Neutrophil (primary cell): ENCODE measurements at regions not wholly inside any gene's neighbourhood (a gene's known extent, or its start where the extent isn't known, plus 50 kb on each side); places are given as distances from the start of the nearest gene placed in this dataset.

Source experiments
- H3K27ac ChIP-seq: fragments of 200-600 bp; sonication (generic); 2 replicates; pipeline ENCODE4 v1.5.1; 2016; ENCODE audit warnings: mild to moderate bottlenecking, moderate library complexity
- H3K27me3 ChIP-seq: fragments of 200-600 bp; sonication (generic); 2 replicates; pipeline ENCODE4 v1.6.0; 2016; ENCODE audit warnings: mild to moderate bottlenecking
- H3K36me3 ChIP-seq: fragments of 200-600 bp; sonication (generic); 2 replicates; pipeline ENCODE4 v1.5.1; 2017
- H3K4me1 ChIP-seq, 2 experiments: fragments of 200-600 bp in 1 of 2; sonication (generic) in 1 of 2; 1 replicate in 1 of 2; 2 replicates in 1 of 2; pipeline versions ENCODE4 v1.5.1 to v1.6.1; 2013 to 2016; ENCODE audit warnings: low read depth in 1 of 2, low read length in 1 of 2, mild to moderate bottlenecking in 1 of 2, moderate library complexity in 1 of 2; ENCODE audit not compliant: control insufficient read depth in 1 of 2, insufficient read depth in 1 of 2
- H3K4me3 ChIP-seq, 2 experiments: fragments of 200-600 bp in 1 of 2; sonication (generic) in 1 of 2; 1 replicate in 1 of 2; 2 replicates in 1 of 2; pipeline ENCODE4 v1.5.1; 2013 to 2016; ENCODE audit warnings: low read depth in 1 of 2, low read length in 1 of 2, mild to moderate bottlenecking in 1 of 2, moderate library complexity in 1 of 2
- H3K9me3 ChIP-seq: fragments of 200-600 bp; sonication (generic); 2 replicates; pipeline ENCODE4 v1.5.1; 2016
- TF ChIP-seq, protein P1 (sequence below): fragments of 200-600 bp; sonication (generic); IDR thresholded peaks from 2 replicates; pipeline ENCODE4 v1.5.1; 2016; ENCODE audit warnings: antibody characterized with exemption

DNA sequence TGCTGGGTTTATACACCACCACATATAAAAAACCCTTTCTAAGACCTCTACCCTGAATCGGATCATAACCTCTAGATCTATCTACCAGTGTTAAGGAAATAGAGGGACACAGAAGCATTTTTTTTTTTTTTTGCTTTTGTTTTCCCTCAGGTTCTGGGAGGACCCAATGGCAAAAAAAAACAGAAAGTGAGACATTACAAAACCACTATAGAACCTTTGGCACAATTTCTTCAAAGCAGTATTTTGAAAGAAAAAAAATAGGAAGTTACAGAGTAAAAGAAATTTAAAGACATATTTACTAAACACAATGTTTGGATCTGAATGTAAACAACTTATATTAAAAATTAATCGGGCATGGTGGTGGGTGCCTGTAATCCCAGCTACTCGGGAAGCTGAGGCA, 1258.7 kb upstream of the GJE1 start:
- Histone ChIP-seq H3K36me3 (no peaks in the 10 kb centered on the region), H3K27me3 (no peaks in the 10 kb centered on the region), H3K4me3 (no peak overlapping the region), H3K4me1 (no peaks in the 10 kb centered on the region), H3K27ac (no peak overlapping the region), H3K9me3 (no peaks in the 10 kb centered on the region)
- TF ChIP-seq, protein P1, sequence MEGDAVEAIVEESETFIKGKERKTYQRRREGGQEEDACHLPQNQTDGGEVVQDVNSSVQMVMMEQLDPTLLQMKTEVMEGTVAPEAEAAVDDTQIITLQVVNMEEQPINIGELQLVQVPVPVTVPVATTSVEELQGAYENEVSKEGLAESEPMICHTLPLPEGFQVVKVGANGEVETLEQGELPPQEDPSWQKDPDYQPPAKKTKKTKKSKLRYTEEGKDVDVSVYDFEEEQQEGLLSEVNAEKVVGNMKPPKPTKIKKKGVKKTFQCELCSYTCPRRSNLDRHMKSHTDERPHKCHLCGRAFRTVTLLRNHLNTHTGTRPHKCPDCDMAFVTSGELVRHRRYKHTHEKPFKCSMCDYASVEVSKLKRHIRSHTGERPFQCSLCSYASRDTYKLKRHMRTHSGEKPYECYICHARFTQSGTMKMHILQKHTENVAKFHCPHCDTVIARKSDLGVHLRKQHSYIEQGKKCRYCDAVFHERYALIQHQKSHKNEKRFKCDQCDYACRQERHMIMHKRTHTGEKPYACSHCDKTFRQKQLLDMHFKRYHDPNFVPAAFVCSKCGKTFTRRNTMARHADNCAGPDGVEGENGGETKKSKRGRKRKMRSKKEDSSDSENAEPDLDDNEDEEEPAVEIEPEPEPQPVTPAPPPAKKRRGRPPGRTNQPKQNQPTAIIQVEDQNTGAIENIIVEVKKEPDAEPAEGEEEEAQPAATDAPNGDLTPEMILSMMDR: no peak

- no peak overlapping the region for H3K27ac ChIP-seq
- no peaks in the 10 kb centered on the region for H3K4me1 ChIP-seq
- no peaks in the 10 kb centered on the region for H3K9me3 ChIP-seq
- no peaks in the 10 kb centered on the region for H3K36me3 ChIP-seq
- TF ChIP-seq, protein P1: no peak
- H3K4me3 ChIP-seq: no peak overlapping the region
- H3K27me3 ChIP-seq: no peaks in the 10 kb centered on the region
Observed at GRCh38 chr6:140872885-140873284, 1259.8 kb upstream of the GJE1 start.

GRCh38 chr6:140871911-140872310, 1260.8 kb upstream of the GJE1 start:
- Histone ChIP-seq H3K4me3 (no peak overlapping the region), H3K27me3 (no peaks in the 10 kb centered on the region), H3K27ac (no peak overlapping the region), H3K36me3 (no peaks in the 10 kb centered on the region), H3K4me1 (no peaks in the 10 kb centered on the region), H3K9me3 (no peaks in the 10 kb centered on the region)
- TF ChIP-seq, protein P1: no peak

- TF ChIP-seq, protein P1: no peak
- H3K36me3 ChIP-seq: no peaks in the 10 kb centered on the region
- H3K4me3 ChIP-seq: no peak overlapping the region
Observed at GRCh38 chr6:140867336-140867735, 1265.4 kb upstream of the GJE1 start.

GRCh38 chr6:140858381-140858971, 1274.2 kb upstream of the GJE1 start:
- no peak overlapping the region for H3K27ac ChIP-seq
- H3K27me3 ChIP-seq: no peaks in the 10 kb centered on the region
- TF ChIP-seq, protein P1: no peak
- H3K36me3 ChIP-seq: no peaks in the 10 kb centered on the region
- H3K9me3 ChIP-seq: no peaks in the 10 kb centered on the region
- no peak overlapping the region for H3K4me3 ChIP-seq
- no peaks in the 10 kb centered on the region for H3K4me1 ChIP-seq

More at GRCh38 chr6:140867336-140867735, 1265.4 kb upstream of the GJE1 start:
- no peak overlapping the region for H3K27ac ChIP-seq
- no peaks in the 10 kb centered on the region for H3K9me3 ChIP-seq
- no peaks in the 10 kb centered on the region for H3K27me3 ChIP-seq
- no peaks in the 10 kb centered on the region for H3K4me1 ChIP-seq
